ENCODE measurements at regions not wholly inside any gene's neighbourhood (a gene's known extent, or its start where the extent isn't known, plus 50 kb on each side); places are given as distances from the start of the nearest gene placed in this dataset.
A peak's percentile ranks its signal among the peaks of the same experiment; 100 is the strongest.
"Not testable (repeated sequence)": the region's sequence is repeated elsewhere in the genome, so short reads cannot be mapped to it uniquely, and the experiment has no call there.

GRCh38 chr2:107737756-107738155 lies 88.9 kb upstream of the RGPD4 start:
- no peak for DNase-seq

- no peak for DNase-seq
Observed at GRCh38 chr2:107738266-107738665, 88.4 kb upstream of the RGPD4 start.

DNA sequence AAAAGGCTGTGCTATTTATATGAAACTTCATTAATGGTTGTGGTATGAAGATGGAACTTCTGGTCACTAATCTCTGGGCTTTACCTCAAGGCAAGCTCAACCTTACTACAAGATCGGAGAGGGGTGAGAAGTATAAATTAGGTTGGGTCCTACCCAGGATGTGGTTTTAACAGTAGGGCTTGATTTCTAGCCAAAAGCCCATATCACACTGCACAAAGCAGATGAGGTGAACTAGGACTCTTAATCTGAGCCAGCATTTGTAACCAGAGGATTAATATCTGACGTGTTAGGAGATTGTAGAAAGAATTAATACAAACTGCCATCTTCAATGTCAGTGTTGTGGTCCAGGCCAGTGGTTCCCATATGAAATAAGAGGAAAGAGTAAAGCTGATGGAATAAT lies 86.4 kb upstream of the RGPD4 start:
- DNase-seq: no peak

- DNase-seq: no peak
Observed at GRCh38 chr2:107742460-107743027, 84.1 kb upstream of the RGPD4 start.

DNA sequence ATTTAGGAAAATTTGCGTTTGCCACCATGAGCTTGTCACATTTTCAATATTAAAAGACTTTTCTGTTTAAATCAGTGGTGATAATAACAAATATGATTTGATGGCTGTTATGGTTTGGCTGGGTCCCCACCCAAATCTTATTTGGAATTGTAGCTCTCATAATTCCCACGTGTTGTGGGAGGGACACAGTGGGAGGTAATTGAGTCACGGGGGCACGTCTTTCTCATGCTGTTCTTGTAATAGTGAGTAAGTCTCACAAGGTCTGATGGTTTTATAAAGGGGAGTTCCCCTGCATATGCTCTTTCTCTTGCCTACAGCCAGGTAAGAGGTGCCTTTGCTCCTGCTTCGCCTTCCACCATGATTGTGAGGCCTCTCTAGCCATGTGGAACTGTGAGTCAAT lies 83.4 kb upstream of the RGPD4 start:
- DNase-seq: no peak

GRCh38 chr2:107745100-107745499 lies 81.6 kb upstream of the RGPD4 start:
- DNase-seq: no peak

DNA sequence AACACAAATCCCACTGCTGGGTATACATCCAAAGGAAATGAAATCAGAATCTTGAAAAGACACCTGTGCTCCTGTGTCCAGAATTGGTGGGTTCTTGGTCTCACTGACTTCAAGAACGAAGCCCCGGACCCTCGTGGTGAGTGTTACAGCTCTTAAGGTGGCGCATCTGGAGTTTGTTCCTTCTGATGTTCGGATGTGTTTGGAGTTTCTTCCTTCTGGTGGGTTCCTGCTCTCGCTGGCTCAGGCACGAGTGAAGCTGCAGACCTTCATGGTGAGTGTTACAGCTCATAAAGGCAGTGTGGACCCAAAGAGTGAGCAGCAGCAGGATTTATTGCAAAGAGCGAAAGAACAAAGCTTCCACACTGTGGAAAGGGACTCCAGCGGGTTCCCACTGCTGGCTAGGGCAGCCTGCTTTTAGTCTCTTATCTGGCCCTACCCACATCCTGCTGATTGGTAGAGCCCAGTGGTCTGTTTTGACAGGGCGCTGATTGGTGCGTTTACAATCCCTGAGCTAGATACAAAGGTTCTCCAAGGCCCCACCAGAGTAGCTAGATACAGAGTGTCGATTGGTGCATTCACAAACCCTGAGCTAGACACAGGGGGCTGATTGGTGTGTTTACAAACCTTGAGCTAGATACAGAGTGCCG lies 80.0 kb upstream of the RGPD4 start:
- not testable (repeated sequence) for DNase-seq

DNA sequence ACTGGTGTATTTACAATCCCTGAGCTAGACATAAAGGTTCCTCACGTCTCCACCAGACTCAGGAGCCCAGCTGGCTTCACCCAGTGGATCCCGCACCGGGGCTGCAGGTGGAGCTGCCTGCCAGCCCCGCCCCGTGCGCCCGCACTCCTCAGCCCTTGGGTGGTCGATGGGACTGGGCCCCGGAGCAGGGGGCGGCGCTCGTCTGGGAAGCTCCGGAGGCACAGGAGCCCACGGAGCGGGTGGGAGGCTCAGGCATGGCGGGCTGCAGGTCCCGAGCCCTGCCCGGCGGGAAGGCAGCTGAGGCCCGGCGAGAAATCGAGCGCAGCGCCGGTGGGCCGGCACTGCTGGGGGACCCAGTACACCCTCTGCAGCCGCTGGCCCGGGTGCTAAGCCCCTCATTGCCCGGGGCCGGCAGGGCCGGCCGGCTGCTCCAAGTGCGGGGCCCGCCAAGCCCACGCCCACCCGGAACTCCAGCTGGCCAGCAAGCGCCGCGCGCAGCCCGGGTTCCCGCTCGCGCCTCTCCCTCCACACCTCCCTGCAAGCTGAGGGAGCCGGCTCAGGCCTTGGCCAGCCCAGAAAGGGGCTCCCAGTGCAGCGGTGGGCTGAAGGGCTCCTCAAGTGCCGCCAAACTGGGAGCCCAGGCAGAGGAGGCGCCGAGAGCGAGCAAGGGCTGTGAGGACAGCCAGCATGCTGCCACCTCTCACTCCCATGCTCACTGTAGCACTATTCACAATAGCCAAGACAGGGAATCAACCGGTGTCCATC lies 79.3 kb upstream of the RGPD4 start:
- DNase-seq: not testable (repeated sequence)

DNA sequence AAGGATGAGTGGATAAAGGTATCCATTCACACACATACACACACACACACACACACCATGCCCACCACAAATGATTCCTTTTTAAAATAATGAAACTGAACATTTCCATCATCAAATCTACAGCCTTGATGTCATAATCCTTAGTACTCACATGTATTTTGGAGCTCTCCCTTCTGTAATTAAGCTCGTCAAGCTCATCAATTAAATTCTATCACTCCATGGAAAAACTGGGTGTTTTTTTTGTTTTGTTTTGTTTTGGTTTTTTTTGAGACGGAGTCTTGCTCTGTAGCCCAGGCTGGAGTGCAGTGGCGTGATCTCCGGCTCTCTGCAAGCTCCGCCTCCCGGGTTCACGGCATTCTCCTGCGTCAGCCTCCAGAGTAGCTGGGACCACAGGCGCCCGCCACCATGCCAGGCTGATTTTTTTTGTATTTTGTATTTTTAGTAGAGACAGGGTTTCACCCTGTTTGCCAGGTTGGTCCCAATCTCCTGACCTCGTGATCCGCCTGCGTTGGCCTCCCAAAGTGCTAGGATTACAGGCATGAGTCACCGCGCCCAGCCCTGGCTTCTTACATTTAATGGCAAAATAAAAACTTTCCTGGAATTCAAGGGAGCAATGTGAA lies 78.6 kb upstream of the RGPD4 start:
- DNase-seq: no peak

DNA sequence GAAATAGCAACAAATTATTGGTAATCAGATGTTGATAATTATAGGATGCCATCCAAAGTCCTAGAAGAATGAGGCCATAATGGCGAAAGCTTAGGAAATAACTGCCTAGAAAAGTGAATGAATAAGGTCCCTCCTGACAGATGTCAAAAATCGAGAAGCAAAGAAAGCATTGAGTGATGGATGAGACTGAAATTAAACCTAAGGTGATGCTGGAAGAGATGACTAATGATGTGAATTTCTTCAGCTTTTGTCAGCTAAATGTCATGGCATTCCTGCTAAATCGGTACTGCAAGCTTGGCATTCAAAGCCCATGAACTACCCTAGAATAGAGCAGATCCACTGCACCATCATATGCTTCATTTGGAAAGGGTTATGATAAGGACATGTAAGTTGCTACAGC lies 74.8 kb upstream of the RGPD4 start:
- no peak for DNase-seq

DNA sequence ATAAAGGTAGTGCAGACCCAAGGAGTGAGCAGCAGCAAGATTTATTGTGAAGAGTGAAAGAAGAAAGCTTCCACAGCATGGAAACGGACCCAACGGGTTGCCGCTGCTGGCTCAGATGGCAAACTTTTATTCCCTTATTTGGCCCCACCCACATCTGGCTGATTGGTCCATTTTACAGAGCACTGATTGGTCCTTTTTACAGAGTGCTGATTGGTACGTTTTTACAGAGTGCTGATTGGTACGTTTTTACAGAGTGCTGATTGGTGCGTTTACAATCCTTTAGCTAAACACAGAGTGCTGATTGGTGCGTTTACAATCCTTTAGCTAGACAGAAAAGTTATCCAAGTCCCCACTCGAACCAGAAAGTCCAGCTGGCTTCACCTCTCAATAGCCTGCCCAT lies 72.9 kb upstream of the RGPD4 start:
- not testable (repeated sequence) for DNase-seq

DNA sequence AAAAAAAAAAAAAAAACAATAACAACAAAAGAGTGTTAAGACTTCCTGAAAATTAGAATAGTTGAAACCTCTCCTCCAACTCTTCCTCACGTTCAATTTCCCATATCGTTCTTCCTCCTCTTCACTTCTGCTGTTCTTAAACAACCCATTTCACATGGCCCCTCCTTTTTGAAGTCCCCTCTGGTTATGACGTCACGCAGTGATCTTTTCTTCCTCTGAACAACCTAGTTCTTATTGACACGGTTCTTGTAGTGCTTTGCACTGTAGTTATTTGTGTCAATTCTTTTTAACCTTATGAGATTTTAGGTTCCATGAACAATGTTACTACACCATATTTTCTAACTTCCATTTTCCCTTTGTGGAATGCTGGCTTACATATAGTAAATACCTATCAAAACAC lies 69.5 kb upstream of the RGPD4 start:
- no peak for DNase-seq

GRCh38 chr2:107760620-107761364 lies 65.9 kb upstream of the RGPD4 start:
- no peak for DNase-seq

DNA sequence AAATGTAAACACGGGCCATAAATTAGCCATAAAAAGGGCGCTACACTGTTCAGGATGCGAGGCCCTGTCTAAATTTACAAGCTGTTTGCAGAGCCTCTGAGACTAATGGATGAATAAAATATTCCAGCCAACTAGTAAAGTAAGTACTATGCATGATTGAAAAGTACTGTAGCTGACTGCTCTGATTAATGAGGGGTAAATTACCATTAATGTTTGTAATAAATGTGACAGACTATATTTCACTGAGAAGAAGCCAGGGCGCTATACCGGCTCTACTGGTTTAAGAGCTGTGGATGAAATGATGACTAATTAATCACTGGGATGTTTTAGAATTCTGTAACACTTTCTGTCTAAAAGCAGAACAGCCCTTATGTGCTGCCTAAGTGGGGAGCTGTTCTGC lies 54.3 kb upstream of the RGPD4 start:
- DNase-seq: peak; percentile 77

DNA sequence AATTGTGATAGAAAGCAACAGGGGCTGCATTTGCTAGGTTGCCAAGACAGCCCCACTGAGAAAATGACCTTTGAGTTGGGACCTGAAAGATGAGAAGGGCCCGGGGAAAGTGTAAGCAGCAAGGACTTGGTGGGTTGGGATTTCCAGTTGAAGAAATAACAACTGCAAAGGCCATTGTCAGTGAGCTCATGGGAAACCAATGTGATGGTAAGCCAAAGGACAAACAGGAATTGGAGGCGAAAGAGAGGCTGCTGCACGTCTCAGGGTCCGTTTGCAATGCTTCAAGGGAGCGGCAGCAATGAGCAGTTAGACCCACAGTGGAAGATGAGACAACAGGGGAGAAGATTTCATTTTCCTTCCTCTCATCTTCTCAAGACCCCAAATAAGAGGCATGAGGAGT lies 51.5 kb upstream of the RGPD4 start:
- DNase-seq: no peak

DNA sequence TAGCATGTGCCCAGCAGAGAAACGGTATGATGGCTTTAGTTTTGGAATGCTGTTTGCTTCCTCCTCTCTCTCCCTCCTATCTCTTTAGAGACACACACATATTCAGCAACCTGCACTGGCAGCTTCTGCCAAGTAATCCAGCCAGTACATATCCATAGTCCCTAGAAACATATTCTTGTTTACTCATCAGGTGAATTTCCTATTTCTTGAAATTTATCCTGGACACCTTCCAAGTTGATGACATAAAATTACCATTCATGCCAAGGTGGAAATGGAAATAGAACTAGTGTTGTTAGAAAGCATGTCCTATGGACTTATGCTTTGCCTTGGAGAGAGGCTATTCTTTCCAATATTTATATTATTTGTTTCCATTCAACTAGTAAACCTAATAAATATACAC lies 50.9 kb upstream of the RGPD4 start:
- DNase-seq: peak; percentile 12

DNA sequence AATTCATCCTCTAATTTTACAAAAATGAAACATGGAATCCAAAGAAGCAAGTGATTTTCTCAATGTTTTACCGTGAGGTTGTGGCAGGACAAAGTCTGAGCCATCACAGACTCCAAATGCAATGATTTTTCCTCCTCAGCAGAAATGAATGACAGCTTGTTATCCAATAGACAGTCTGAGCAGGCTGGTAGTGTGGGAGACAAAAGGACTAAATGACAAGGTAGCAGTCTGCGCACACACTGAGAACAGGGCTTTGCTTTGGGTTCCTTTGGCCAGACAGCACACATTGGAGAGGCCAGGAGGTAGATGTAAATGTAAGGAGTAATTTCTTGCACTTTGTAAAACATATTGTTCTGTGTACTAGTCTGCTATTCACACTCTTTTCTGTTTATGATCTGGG lies 50.3 kb upstream of the RGPD4 start:
- no peak for DNase-seq
